A549 (cell line): ENCODE measurements at regions not wholly inside any gene's neighbourhood (a gene's known extent, or its start where the extent isn't known, plus 50 kb on each side); places are given as distances from the start of the nearest gene placed in this dataset.
A peak's percentile ranks its signal among the peaks of the same experiment; 100 is the strongest.

ENCODE experiments used
- ATAC-seq, 2 experiments: fragments of 200-7000 bp in 1 of 2; fragments of >200 bp in 1 of 2; cut with Nextera tagmentation in 1 of 2; cut with Tn5 transposase in 1 of 2; 3 replicates each; pipeline versions ENCODE4 v1.8.0 to v1.9.1; 2018 to 2020; ENCODE audit warnings: mild to moderate bottlenecking in 1 of 2, moderate library complexity in 1 of 2
- CTCF ChIA-PET: fragments of 300-600 bp; sonication (Branson Sonifier 250); formaldehyde crosslinking; extraction: SDS; loops from one replicate; lab custom pipeline; 2021; ENCODE audit warnings: antibody characterized with exemption, inconsistent platforms; lab: Yijun Ruan, JAX
- POLR2A ChIA-PET: fragments of 350-600 bp; formaldehyde crosslinking; extraction: SDS; loops from one replicate; lab custom pipeline; 2021; ENCODE audit warnings: antibody characterized with exemption, inconsistent platforms; lab: Yijun Ruan, JAX
- DNase-seq, 2 experiments: peaks; one replicate each; pipeline versions ENCODE4 v3.0.0 to v3.0.0-alpha.2; 2011 to 2016; ENCODE audit warnings: low read depth in 1 of 2, low spot score in 1 of 2
- FAIRE-seq: peaks from 2 replicates; lab custom pipeline; 2011; peaks lifted over from hg19 to GRCh38; lab: Jason Lieb, UNC
- H3K27ac ChIP-seq, 2 experiments: fragments of >200 bp; sonication (Bioruptor Twin); formaldehyde crosslinking; 3 replicates each; pipeline ENCODE4 v1.5.1; 2016 to 2017
- H3K4me1 ChIP-seq: fragments of >200 bp; sonication (Bioruptor Twin); formaldehyde crosslinking; 3 replicates; pipeline ENCODE4 v1.6.1; 2016
- H3K4me2 ChIP-seq: fragments of >200 bp; sonication (Bioruptor Twin); formaldehyde crosslinking; 3 replicates; pipeline ENCODE4 v1.6.1; 2016
- H3K4me3 ChIP-seq: fragments of >200 bp; sonication (Bioruptor Twin); formaldehyde crosslinking; 3 replicates; pipeline ENCODE4 v1.5.1; 2016
- H3K9me3 ChIP-seq: fragments of >200 bp; sonication (Bioruptor Twin); formaldehyde crosslinking; 3 replicates; pipeline ENCODE4 v1.6.1; 2016
- ATOH8 ChIP-seq: fragments of 250-450 bp; sonication (Bioruptor Pico); IDR thresholded peaks from 2 replicates; pipeline ENCODE4 v1.5.0; 2020; ENCODE audit warnings: low read depth, mild to moderate bottlenecking, moderate library complexity
- BHLHE40 ChIP-seq: IDR thresholded peaks from 2 replicates; pipeline ENCODE4 v1.6.1; 2012; ENCODE audit warnings: low read depth, low read length, inconsistent platforms
- CEBPB ChIP-seq, 2 experiments: fragments of >200 bp in 1 of 2; sonication (Bioruptor Twin) in 1 of 2; formaldehyde crosslinking in 1 of 2; IDR thresholded peaks; 2 replicates each; pipeline ENCODE4 v1.6.1; 2012 to 2016
- CHD4 ChIP-seq: fragments of 200-600 bp; sonication (generic); IDR thresholded peaks from 2 replicates; pipeline ENCODE4 v1.6.1; 2016; ENCODE audit warnings: antibody characterized with exemption, mild to moderate bottlenecking, borderline replicate concordance
- E2F6 ChIP-seq: IDR thresholded peaks from 2 replicates; pipeline ENCODE4 v1.6.1; 2012; ENCODE audit warnings: low read depth, borderline replicate concordance
- EHF ChIP-seq: fragments of 250-450 bp; sonication (Bioruptor Pico); IDR thresholded peaks from 2 replicates; pipeline ENCODE4 v1.5.0; 2020; ENCODE audit warnings: mild to moderate bottlenecking
- EP300 ChIP-seq, 2 experiments: fragments of >200 bp; sonication (Bioruptor Twin); formaldehyde crosslinking; IDR thresholded peaks; 2 replicates in 1 of 2; 3 replicates in 1 of 2; pipeline ENCODE4 v1.6.1; 2016 to 2017
- ESRRA ChIP-seq: fragments of 150-350 bp; IDR thresholded peaks from 2 replicates; pipeline ENCODE4 v1.6.1; 2014; ENCODE audit warnings: mild to moderate bottlenecking, low read length, borderline replicate concordance
- FOSB ChIP-seq: fragments of 250-450 bp; sonication (Bioruptor Pico); IDR thresholded peaks from 2 replicates; pipeline ENCODE4 v1.5.0; 2020; ENCODE audit warnings: mild to moderate bottlenecking, moderate library complexity
- FOSL2 ChIP-seq, 2 experiments: fragments of 450-650 bp in 1 of 2; fragments of >200 bp in 1 of 2; sonication (Bioruptor Twin) in 1 of 2; formaldehyde crosslinking; IDR thresholded peaks; 2 replicates each; pipeline versions ENCODE4 v1.5.0 to v1.6.1; 2016 to 2020; ENCODE audit warnings: mild to moderate bottlenecking in 1 of 2, moderate library complexity in 1 of 2
- HEYL ChIP-seq: fragments of 250-450 bp; sonication (Bioruptor Pico); IDR thresholded peaks from 2 replicates; pipeline ENCODE4 v1.8.0; 2021; ENCODE audit warnings: mild to moderate bottlenecking, moderate library complexity
- KDM1A ChIP-seq: fragments of 200-600 bp; sonication (generic); IDR thresholded peaks from 2 replicates; pipeline ENCODE4 v1.6.1; 2016; ENCODE audit warnings: low read depth, mild to moderate bottlenecking
- MAFK ChIP-seq: fragments of 450-650 bp; IDR thresholded peaks from 2 replicates; pipeline ENCODE4 v1.6.1; 2014; ENCODE audit not compliant: partially characterized antibody
- NPAS2 ChIP-seq: fragments of 250-450 bp; sonication (Bioruptor Pico); IDR thresholded peaks from 2 replicates; pipeline ENCODE4 v1.8.0; 2022; ENCODE audit warnings: mild to moderate bottlenecking, moderate library complexity, borderline replicate concordance
- PBX3 ChIP-seq: IDR thresholded peaks from 2 replicates; pipeline ENCODE4 v1.6.1; 2012
- RAD21 ChIP-seq, 2 experiments: fragments of >200 bp in 1 of 2; sonication (Bioruptor Twin) in 1 of 2; formaldehyde crosslinking in 1 of 2; IDR thresholded peaks in 1 of 2; conservative IDR thresholded peaks in 1 of 2; 2 replicates in 1 of 2; 3 replicates in 1 of 2; pipeline ENCODE4 v1.6.1; 2012 to 2018; ENCODE audit warnings: inconsistent platforms in 1 of 2
- RARB ChIP-seq: fragments of 250-450 bp; sonication (Bioruptor Pico); IDR thresholded peaks from 2 replicates; pipeline ENCODE4 v1.8.0; 2021; ENCODE audit warnings: mild to moderate bottlenecking, moderate library complexity
- REST ChIP-seq: fragments of 200-600 bp; sonication (generic); IDR thresholded peaks from 2 replicates; pipeline ENCODE4 v1.6.1; 2016; ENCODE audit warnings: antibody characterized with exemption, mild to moderate bottlenecking, moderate library complexity
- SMC3 ChIP-seq: fragments of >200 bp; sonication (Bioruptor Twin); formaldehyde crosslinking; IDR thresholded peaks from 3 replicates; pipeline ENCODE4 v1.6.1; 2018; ENCODE audit warnings: inconsistent platforms
- TP53 ChIP-seq: fragments of 250-450 bp; sonication (Bioruptor Pico); IDR thresholded peaks from 2 replicates; pipeline ENCODE4 v1.5.0; 2021; ENCODE audit warnings: mild to moderate bottlenecking, moderate library complexity
- ZC3H11A ChIP-seq: fragments of 450-650 bp; IDR thresholded peaks from 2 replicates; pipeline ENCODE4 v1.6.1; 2014; ENCODE audit warnings: antibody characterized with exemption, mild to moderate bottlenecking
- WGBS: methylation state at CpG from one replicate; pipeline ENCODE4 v1.1.6; 2017; ENCODE audit errors: missing lambda C conversion rate; 5-methylcytosine and 5-hydroxymethylcytosine counted together

- WGBS = 78% methylated on average over 5 of the region's 5 CpGs
- ChIA-PET CTCF (interaction anchor here (1.7 kb wide), 1 partner anchor 33 kb away, joined by 4 read pairs; no protein-coding TSS in a partner anchor), POLR2A (interaction anchor here (7.1 kb wide), 1 partner anchor 48 kb away, joined by 164 read pairs; no protein-coding TSS in a partner anchor)
- peaks cover 29% of the 10 kb centered on the region for H3K4me1 ChIP-seq
- ATAC-seq (no peak), FAIRE-seq (no peak), DNase-seq (no peak)
- no peak overlapping the region for H3K4me3 ChIP-seq
- TF ChIP-seq FOSL2 (IDR thresholded peaks at IDR 0.05) (no peak), FOSL2 (CRISPR knock-in tag; IDR thresholded peaks at IDR 0.05) (no peak), KDM1A (0 out of 2 replicates have a peak, but pooled peaks have one; percentile 24), NPAS2 (CRISPR knock-in tag) (no peak), EP300 (IDR thresholded peaks at IDR 0.05) (no peak), CEBPB (IDR thresholded peaks at IDR 0.05) (no peak), ESRRA (no peak), FOSB (CRISPR knock-in tag) (no peak), ATOH8 (no peak)
- H3K9me3 ChIP-seq = no peaks in the 10 kb centered on the region
- no peak overlapping the region for H3K4me2 ChIP-seq
- H3K27ac ChIP-seq = peak overlapping the region; percentile 75 to 83
Observed at GRCh38 chr15:92833493-92834271, 66.4 kb upstream of the CHD2 start.

GRCh38 chr15:92839696-92840095 lies 60.4 kb upstream of the CHD2 start:
- TF ChIP-seq TP53 (no peak), SMC3 (no peak), ZC3H11A (no peak)
- Histone ChIP-seq H3K4me3 (no peak overlapping the region), H3K9me3 (no peaks in the 10 kb centered on the region), H3K4me2 (no peak overlapping the region), H3K4me1 (peaks cover 3% of the 10 kb centered on the region), H3K27ac (0 out of 6 replicates have a peak overlapping the region, but pooled peaks of 1 of the 2 experiments have one; percentile 1)
- whole genome bisulfite sequencing = 73% methylated on average over 5 of the region's 5 CpGs
- no peak for DNase-seq
- POLR2A ChIA-PET = no interaction called here
- no peak for FAIRE-seq
- peak; percentile 33 to 34; a peak in 3 of 6 replicates for ATAC-seq
- CTCF ChIA-PET = interaction anchor here (0.8 to 3.2 kb wide), 5 partner anchors 8 to 78 kb away, joined by 3 to 11 read pairs (median 3); no protein-coding TSS in a partner anchor

- no peak overlapping the region for H3K4me3 ChIP-seq
- no peak for TF ChIP-seq FOSB (CRISPR knock-in tag)
- no peak for TF ChIP-seq RARB (CRISPR knock-in tag)
- no peak for TF ChIP-seq E2F6
- no peak for TF ChIP-seq HEYL (CRISPR knock-in tag)
- no peak for TF ChIP-seq RAD21 (conservative IDR thresholded peaks at IDR 0.05 in 1 of 2, IDR thresholded peaks at IDR 0.05 in 1 of 2)
- TF ChIP-seq MAFK = no peak
- TF ChIP-seq EHF (CRISPR knock-in tag) = no peak
- TF ChIP-seq CHD4 = no peak
- no peak for TF ChIP-seq BHLHE40
- TF ChIP-seq KDM1A = no peak
- TF ChIP-seq REST = no peak
- no peak for TF ChIP-seq PBX3
- no peak for FAIRE-seq
- WGBS = 80% methylated on average over 3 of the region's 3 CpGs
- H3K4me2 ChIP-seq = no peak overlapping the region
- H3K27ac ChIP-seq = no peak overlapping the region
- CTCF ChIA-PET = interaction anchor here (0.8 to 3.2 kb wide), 5 partner anchors 8 to 77 kb away, joined by 3 to 11 read pairs (median 3); no protein-coding TSS in a partner anchor
- H3K9me3 ChIP-seq = no peaks in the 10 kb centered on the region
- POLR2A ChIA-PET = no interaction called here
- peaks cover 7% of the 10 kb centered on the region for H3K4me1 ChIP-seq
- DNase-seq = no peak
- 0 out of 6 replicates have a peak, but pooled peaks of 1 of the 2 experiments have one; percentile 10 for ATAC-seq
Observed at GRCh38 chr15:92840149-92840548, 60.0 kb upstream of the CHD2 start.
